ENCODE measurements at regions not wholly inside any gene's neighbourhood (a gene's known extent, or its start where the extent isn't known, plus 50 kb on each side); places are given as distances from the start of the nearest gene placed in this dataset.
"Not testable (repeated sequence)": the region's sequence is repeated elsewhere in the genome, so short reads cannot be mapped to it uniquely, and the experiment has no call there.

DNA sequence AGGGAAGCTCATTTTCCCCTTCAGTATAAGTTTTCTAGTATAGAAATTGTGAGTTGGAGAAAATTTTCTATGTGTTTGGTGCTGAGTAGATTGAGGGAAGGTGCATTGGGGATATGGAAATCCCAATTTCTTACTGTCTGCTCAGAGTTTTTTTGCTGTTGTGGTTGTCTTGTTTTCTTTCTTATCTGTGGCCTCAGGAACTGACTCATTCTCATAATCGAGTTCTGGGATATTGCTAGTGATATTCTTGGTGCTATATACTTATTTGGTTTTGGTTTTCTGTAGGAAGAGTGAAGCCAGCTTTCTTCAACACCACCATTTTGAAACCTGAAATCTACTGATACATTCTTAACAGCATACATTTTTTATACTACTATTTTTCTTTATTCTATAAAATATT, 869.2 kb downstream of the DIPK2A start:
- H3K36me3 Mint-ChIP-seq (ENCODE audit: low read depth), result no peaks in the 10 kb centered on the region
- no peak for ATAC-seq (ENCODE audit: poor library complexity)

DNA sequence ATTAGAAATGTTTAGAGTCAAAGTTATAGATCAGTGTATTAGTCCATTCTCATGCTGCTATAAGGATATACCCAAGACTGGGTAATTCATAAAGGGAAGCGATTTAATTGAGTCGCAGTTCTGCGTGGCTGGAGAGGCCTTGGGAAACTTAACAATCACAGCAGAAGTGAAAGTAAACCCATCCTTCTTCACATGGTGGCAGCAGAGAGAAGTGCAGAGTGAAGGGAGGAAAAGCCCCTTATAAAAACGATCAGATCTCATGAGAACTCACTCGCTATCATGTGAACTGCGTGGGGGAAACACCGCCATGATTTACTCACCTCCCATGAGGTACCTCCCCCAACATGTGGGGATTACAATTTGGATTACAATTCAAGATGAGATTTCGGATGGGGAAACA, 871.5 kb downstream of the DIPK2A start:
- intact Hi-C loops (cut with DNase I, micrococcal nuclease), result no loop called here
- Mint-ChIP-seq H3K4me1 (ENCODE audit: low read depth) (no peaks in the 10 kb centered on the region), H3K4me3 (no peak overlapping the region), H3K9me3 (no peaks in the 10 kb centered on the region), H3K27ac (no peak overlapping the region), H3K27me3 (no peaks in the 10 kb centered on the region), H3K36me3 (ENCODE audit: low read depth) (no peaks in the 10 kb centered on the region)
- Histone ChIP-seq H3K27me3 (ENCODE audit: control insufficient read depth in 1 of 2, insufficient read depth in 2 of 2, low read length in 2 of 2) (no peaks in the 10 kb centered on the region), H3K4me3 (ENCODE audit: low read length) (no peak overlapping the region), H3K9me3 (ENCODE audit: control insufficient read depth in 1 of 2, insufficient read depth in 1 of 2, low read length in 2 of 2) (no peaks in the 10 kb centered on the region), H3K27ac (ENCODE audit: low read depth in 1 of 2, low read length in 2 of 2) (no peak overlapping the region), H3K36me3 (ENCODE audit: insufficient read depth, low read length) (no peaks in the 10 kb centered on the region), H3K4me1 (ENCODE audit: insufficient read depth, low read length) (no peaks in the 10 kb centered on the region)
- TF ChIP-seq, protein P1, sequence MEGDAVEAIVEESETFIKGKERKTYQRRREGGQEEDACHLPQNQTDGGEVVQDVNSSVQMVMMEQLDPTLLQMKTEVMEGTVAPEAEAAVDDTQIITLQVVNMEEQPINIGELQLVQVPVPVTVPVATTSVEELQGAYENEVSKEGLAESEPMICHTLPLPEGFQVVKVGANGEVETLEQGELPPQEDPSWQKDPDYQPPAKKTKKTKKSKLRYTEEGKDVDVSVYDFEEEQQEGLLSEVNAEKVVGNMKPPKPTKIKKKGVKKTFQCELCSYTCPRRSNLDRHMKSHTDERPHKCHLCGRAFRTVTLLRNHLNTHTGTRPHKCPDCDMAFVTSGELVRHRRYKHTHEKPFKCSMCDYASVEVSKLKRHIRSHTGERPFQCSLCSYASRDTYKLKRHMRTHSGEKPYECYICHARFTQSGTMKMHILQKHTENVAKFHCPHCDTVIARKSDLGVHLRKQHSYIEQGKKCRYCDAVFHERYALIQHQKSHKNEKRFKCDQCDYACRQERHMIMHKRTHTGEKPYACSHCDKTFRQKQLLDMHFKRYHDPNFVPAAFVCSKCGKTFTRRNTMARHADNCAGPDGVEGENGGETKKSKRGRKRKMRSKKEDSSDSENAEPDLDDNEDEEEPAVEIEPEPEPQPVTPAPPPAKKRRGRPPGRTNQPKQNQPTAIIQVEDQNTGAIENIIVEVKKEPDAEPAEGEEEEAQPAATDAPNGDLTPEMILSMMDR (IDR thresholded peaks at IDR 0.05), result no peak
- no peak for ATAC-seq (ENCODE audit: poor library complexity)
- ChIA-PET POLR2A (no interaction called here), CTCF (no interaction called here)
- DNase-seq, result no peak

More for the DNA sequence above, 869.2 kb downstream of the DIPK2A start:
- Mint-ChIP-seq H3K27ac (no peak overlapping the region), H3K9me3 (peaks cover under 1% of the 10 kb centered on the region), H3K27me3 (no peaks in the 10 kb centered on the region), H3K4me3 (no peak overlapping the region), H3K4me1 (ENCODE audit: low read depth) (no peaks in the 10 kb centered on the region)
- TF ChIP-seq, protein P1 (IDR thresholded peaks at IDR 0.05), result no peak
- no peak for DNase-seq
- POLR2A ChIA-PET, result no interaction called here
- H3K4me1 ChIP-seq (ENCODE audit: insufficient read depth, low read length), result no peaks in the 10 kb centered on the region
- intact Hi-C loops (cut with DNase I, micrococcal nuclease), result no loop called here
- no peaks in the 10 kb centered on the region for H3K9me3 ChIP-seq (ENCODE audit: control insufficient read depth in 1 of 2, insufficient read depth in 1 of 2, low read length in 2 of 2)
- H3K27ac ChIP-seq (ENCODE audit: low read depth in 1 of 2, low read length in 2 of 2), result no peak overlapping the region
- no peaks in the 10 kb centered on the region for H3K36me3 ChIP-seq (ENCODE audit: insufficient read depth, low read length)
- H3K27me3 ChIP-seq (ENCODE audit: control insufficient read depth in 1 of 2, insufficient read depth in 2 of 2, low read length in 2 of 2), result no peaks in the 10 kb centered on the region
- no peak overlapping the region for H3K4me3 ChIP-seq (ENCODE audit: low read length)
- CTCF ChIA-PET, result no interaction called here

DNA sequence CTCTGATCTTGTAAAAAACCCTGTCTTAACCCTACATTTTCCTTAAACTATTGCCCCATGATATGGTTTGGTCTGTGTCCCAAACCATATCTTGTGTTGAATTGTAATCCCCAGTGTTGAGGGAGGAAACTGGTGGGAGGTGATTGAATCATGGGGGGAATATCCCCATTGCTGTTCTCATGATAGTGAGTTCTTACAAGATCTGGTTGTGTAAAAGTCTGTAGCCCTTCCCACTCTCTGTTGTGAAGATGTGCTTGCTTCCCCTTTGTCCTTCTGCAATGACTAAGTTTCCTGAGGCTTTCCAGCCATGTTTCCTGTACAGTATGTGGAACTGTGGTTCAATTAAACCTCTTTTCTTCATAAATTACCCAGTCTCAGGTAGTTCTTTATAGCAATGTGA, 881.4 kb downstream of the DIPK2A start:
- Histone ChIP-seq H3K27ac (ENCODE audit: low read depth in 1 of 2, low read length in 2 of 2) (no peak overlapping the region), H3K36me3 (ENCODE audit: insufficient read depth, low read length) (no peaks in the 10 kb centered on the region), H3K4me3 (ENCODE audit: low read length) (no peak overlapping the region), H3K4me1 (ENCODE audit: insufficient read depth, low read length) (no peaks in the 10 kb centered on the region), H3K27me3 (ENCODE audit: control insufficient read depth in 1 of 2, insufficient read depth in 2 of 2, low read length in 2 of 2) (no peaks in the 10 kb centered on the region), H3K9me3 (ENCODE audit: control insufficient read depth in 1 of 2, insufficient read depth in 1 of 2, low read length in 2 of 2) (no peaks in the 10 kb centered on the region)
- intact Hi-C loops (cut with DNase I, micrococcal nuclease), result no loop called here
- ChIA-PET CTCF (no interaction called here), POLR2A (no interaction called here)
- no peaks in the 10 kb centered on the region for H3K27me3 Mint-ChIP-seq
- no peaks in the 10 kb centered on the region for H3K4me1 Mint-ChIP-seq (ENCODE audit: low read depth)
- H3K9me3 Mint-ChIP-seq, result no peaks in the 10 kb centered on the region
- no peak overlapping the region for H3K4me3 Mint-ChIP-seq
- H3K36me3 Mint-ChIP-seq (ENCODE audit: low read depth), result no peaks in the 10 kb centered on the region
- H3K27ac Mint-ChIP-seq, result no peak overlapping the region
- no peak for ATAC-seq (ENCODE audit: poor library complexity)
- DNase-seq, result no peak
- TF ChIP-seq, protein P1 (IDR thresholded peaks at IDR 0.05), result no peak

DNA sequence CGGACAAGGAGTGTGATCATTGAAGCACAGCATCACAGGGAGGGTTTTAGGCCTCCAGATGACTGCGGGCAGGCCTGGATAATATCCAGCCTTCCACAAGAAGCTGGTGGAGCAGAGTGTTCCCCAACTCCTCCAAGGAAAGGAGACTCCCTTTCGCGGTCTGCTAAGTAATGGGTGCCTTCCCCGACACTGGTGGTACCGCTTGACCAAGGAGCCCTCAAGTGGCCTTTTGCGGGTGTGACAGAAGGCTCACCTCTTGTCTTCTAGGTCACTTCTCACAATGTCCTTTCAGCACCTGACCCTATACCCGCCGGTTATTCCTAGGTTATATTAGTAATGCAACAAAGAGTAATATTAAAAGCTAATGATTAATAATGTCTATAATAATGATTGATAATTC, 882.4 kb downstream of the DIPK2A start:
- H3K4me1 ChIP-seq (ENCODE audit: insufficient read depth, low read length); ATAC-seq (ENCODE audit: poor library complexity); H3K4me1 Mint-ChIP-seq (ENCODE audit: low read depth); H3K4me3 Mint-ChIP-seq; H3K9me3 ChIP-seq (ENCODE audit: control insufficient read depth in 1 of 2, insufficient read depth in 1 of 2, low read length in 2 of 2); H3K27me3 Mint-ChIP-seq; H3K9me3 Mint-ChIP-seq; intact Hi-C loops (cut with DNase I, micrococcal nuclease); H3K4me3 ChIP-seq (ENCODE audit: low read length); H3K36me3 ChIP-seq (ENCODE audit: insufficient read depth, low read length); POLR2A ChIA-PET; H3K27ac Mint-ChIP-seq; CTCF ChIA-PET; H3K36me3 Mint-ChIP-seq (ENCODE audit: low read depth); DNase-seq; H3K27me3 ChIP-seq (ENCODE audit: control insufficient read depth in 1 of 2, insufficient read depth in 2 of 2, low read length in 2 of 2); H3K27ac ChIP-seq (ENCODE audit: low read depth in 1 of 2, low read length in 2 of 2): not testable (repeated sequence)
